A673 (cell line): ENCODE measurements at regions not wholly inside any gene's neighbourhood (a gene's known extent, or its start where the extent isn't known, plus 50 kb on each side); places are given as distances from the start of the nearest gene placed in this dataset.

Experiments
- BruUV-seq: library from RNA; stranded (reverse); fragments of 400-500 nt; replicated peaks from 2 replicates; lab custom pipeline; 2021; lab: Mats Ljungman, UMichigan
- CTCF ChIA-PET: fragments of 300-600 bp; sonication (Branson Sonifier 250); formaldehyde crosslinking; loops from one replicate; lab custom pipeline; 2022; ENCODE audit warnings: antibody characterized with exemption; lab: Charles Lee
- POLR2A ChIA-PET: fragments of 300-600 bp; sonication (Branson Sonifier 250); formaldehyde crosslinking; loops from one replicate; lab custom pipeline; 2022; ENCODE audit warnings: antibody characterized with exemption; ENCODE audit not compliant: low non-redundant PET; lab: Charles Lee
- DNase-seq: peaks from one replicate; pipeline ENCODE4 v3.0.0-alpha.2; 2015; ENCODE audit warnings: low spot score
- H3K27ac ChIP-seq: fragments of 200-600 bp; sonication (generic); 2 replicates; pipeline ENCODE4 v1.5.1; 2016; ENCODE audit warnings: mixed run types, low read depth, mild to moderate bottlenecking, mixed read lengths, antibody characterized with exemption, low read length; ENCODE audit not compliant: poor library complexity, severe bottlenecking
- H3K27me3 ChIP-seq: fragments of 200-600 bp; sonication (generic); replicated peaks from 2 replicates; pipeline ENCODE4 v1.6.1; 2017; ENCODE audit warnings: mixed run types, low read depth, mild to moderate bottlenecking, mixed read lengths, antibody characterized with exemption, low read length; ENCODE audit not compliant: insufficient read depth, poor library complexity
- H3K36me3 ChIP-seq: fragments of 200-600 bp; sonication (generic); 2 replicates; pipeline ENCODE4 v1.6.1; 2016; ENCODE audit warnings: mixed run types, mild to moderate bottlenecking, mixed read lengths, antibody characterized with exemption, low read length; ENCODE audit not compliant: insufficient read depth, poor library complexity, severe bottlenecking
- H3K4me1 ChIP-seq: fragments of 200-600 bp; sonication (generic); 2 replicates; pipeline ENCODE4 v1.6.1; 2017; ENCODE audit warnings: mixed run types, mild to moderate bottlenecking, mixed read lengths, antibody characterized with exemption, low read length; ENCODE audit not compliant: insufficient read depth, poor library complexity, severe bottlenecking
- H3K4me3 ChIP-seq: fragments of 200-600 bp; sonication (generic); 2 replicates; pipeline ENCODE4 v1.5.1; 2016; ENCODE audit warnings: low read depth, mixed run types, mild to moderate bottlenecking, mixed read lengths, low read length; ENCODE audit not compliant: poor library complexity, severe bottlenecking
- H3K9me3 ChIP-seq: fragments of 200-600 bp; sonication (generic); 2 replicates; pipeline ENCODE4 v1.6.1; 2016; ENCODE audit warnings: mixed run types, low read depth, mild to moderate bottlenecking, mixed read lengths, antibody characterized with exemption, low read length; ENCODE audit not compliant: poor library complexity, severe bottlenecking
- CTCF ChIP-seq: fragments of 300-800, 200-600 bp; sonication (generic); conservative IDR thresholded peaks from 2 replicates; pipeline ENCODE4 v1.5.1; 2017; ENCODE audit warnings: low read depth, mild to moderate bottlenecking, antibody characterized with exemption, low read length, moderate library complexity, mixed read lengths
- EZH2 ChIP-seq: fragments of 200-600 bp; sonication (generic); IDR thresholded peaks from 2 replicates; pipeline ENCODE4 v1.6.1; 2017; ENCODE audit warnings: borderline replicate concordance, low read depth, mild to moderate bottlenecking, mixed read lengths, antibody characterized with exemption, low read length; ENCODE audit not compliant: poor library complexity, severe bottlenecking
- intact Hi-C: fragments of 100-400 bp; cut with micrococcal nuclease; formaldehyde crosslinking; loops from one replicate; pipeline ENCODE4 v1.10.0; 2022; ENCODE audit not compliant: unreplicated experiment

GRCh38 chr15:69792823-69793222 lies 304.9 kb downstream of the TLE3 start:
- Histone ChIP-seq H3K27ac (no peak overlapping the region), H3K4me1 (no peaks in the 10 kb centered on the region), H3K9me3 (no peaks in the 10 kb centered on the region), H3K36me3 (no peaks in the 10 kb centered on the region), H3K27me3 (no peaks in the 10 kb centered on the region), H3K4me3 (no peak overlapping the region)
- intact Hi-C loops = no loop called here
- ChIA-PET CTCF (no interaction called here), POLR2A (no interaction called here)
- DNase-seq = no peak
- TF ChIP-seq CTCF (no peak), EZH2 (no peak)
- no TSS peak for BruUV-seq

GRCh38 chr15:69793431-69793780 lies 304.3 kb downstream of the TLE3 start:
- intact Hi-C loops = no loop called here
- TF ChIP-seq EZH2 = no peak
- TF ChIP-seq CTCF = no peak
- H3K9me3 ChIP-seq = no peaks in the 10 kb centered on the region
- POLR2A ChIA-PET = no interaction called here
- no peaks in the 10 kb centered on the region for H3K4me1 ChIP-seq
- no peak overlapping the region for H3K27ac ChIP-seq
- DNase-seq = no peak
- CTCF ChIA-PET = no interaction called here
- no peak overlapping the region for H3K4me3 ChIP-seq
- no TSS peak for BruUV-seq
- no peaks in the 10 kb centered on the region for H3K36me3 ChIP-seq
- H3K27me3 ChIP-seq = no peaks in the 10 kb centered on the region

- H3K27ac ChIP-seq = no peak overlapping the region
- intact Hi-C loops = no loop called here
- no peaks in the 10 kb centered on the region for H3K36me3 ChIP-seq
- POLR2A ChIA-PET = no interaction called here
- no peaks in the 10 kb centered on the region for H3K27me3 ChIP-seq
- no peak for DNase-seq
- no peaks in the 10 kb centered on the region for H3K9me3 ChIP-seq
- CTCF ChIA-PET = no interaction called here
- no peak overlapping the region for H3K4me3 ChIP-seq
- TF ChIP-seq CTCF (no peak), EZH2 (no peak)
- no TSS peak for BruUV-seq
- H3K4me1 ChIP-seq = no peaks in the 10 kb centered on the region
These were observed 303.8 kb downstream of the TLE3 start for GRCh38 chr15:69793781-69794451.
